NCI-H526 (cell line): ENCODE measurements at regions not wholly inside any gene's neighbourhood (a gene's known extent, or its start where the extent isn't known, plus 50 kb on each side); places are given as distances from the start of the nearest gene placed in this dataset.
"Not testable (repeated sequence)": the region's sequence is repeated elsewhere in the genome, so short reads cannot be mapped to it uniquely, and the experiment has no call there.

Experiments used
- DNase-seq, 2 experiments: peaks; one replicate each; lab custom pipeline; 2025; lab: John Stamatoyannopoulos, UW

GRCh38 chr4:32840461-32841189, 2120.5 kb downstream of the PCDH7 start:
- DNase-seq = no peak

DNA sequence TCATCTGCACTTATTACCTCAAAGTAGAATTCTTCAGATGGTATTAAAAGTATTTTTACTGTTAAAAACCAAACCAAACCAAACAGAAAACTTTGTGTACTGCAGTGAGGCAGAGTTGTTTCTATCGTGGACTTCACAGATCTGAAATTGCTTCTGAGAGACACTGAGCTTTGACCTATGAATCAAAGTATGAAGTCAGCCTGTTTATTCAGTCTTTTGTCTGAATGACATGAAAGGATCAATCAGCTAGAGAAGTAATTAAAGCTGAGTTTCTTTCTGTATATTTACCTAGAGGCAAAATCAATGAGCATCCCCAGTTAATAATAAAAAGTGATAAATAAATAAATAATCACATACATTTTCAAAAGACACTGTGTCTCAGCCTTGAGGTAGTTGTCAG, 2121.0 kb downstream of the PCDH7 start:
- DNase-seq = no peak

GRCh38 chr4:32847461-32847860, 2127.3 kb downstream of the PCDH7 start:
- no peak for DNase-seq

DNA sequence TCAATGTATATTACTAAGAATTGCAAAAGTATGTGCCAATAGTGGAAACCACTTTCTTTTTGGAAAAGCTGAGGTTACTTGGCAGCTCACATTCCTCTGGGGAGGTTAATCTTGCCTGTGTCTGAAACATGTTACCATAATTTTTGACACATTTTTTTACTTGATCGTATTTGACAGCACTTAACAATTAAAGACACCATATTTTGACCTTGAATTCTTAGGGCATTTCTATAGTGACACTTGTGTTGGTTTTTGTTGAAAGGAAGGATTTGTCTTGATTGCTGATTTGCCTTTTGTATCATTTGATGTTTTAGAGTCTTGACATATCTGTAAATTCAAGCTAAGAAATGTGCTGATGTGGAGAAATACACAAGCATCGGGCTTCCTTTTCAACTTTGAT, 2135.5 kb downstream of the PCDH7 start:
- no peak for DNase-seq

- no peak for DNase-seq
Measured at GRCh38 chr4:32858361-32858760, 2138.2 kb downstream of the PCDH7 start.

DNA sequence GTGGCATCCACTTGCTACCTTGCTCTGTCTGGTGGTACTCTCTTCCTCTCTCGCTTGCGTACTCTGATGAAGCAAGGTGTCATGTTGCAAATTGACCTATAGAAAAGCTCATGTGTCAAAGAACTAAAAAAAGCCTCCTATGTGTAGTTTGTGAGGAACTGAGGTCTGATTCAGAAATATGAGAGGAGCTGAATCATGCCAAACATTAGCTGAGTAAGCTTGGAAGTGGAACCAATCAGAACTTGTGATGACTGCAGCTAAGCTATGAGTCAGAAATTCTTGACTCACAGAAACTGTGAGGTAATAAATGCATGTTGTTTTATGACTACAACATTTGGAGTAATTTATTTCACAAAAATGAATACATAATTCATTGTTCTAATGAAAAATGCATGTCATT, 2138.8 kb downstream of the PCDH7 start:
- DNase-seq = no peak

DNA sequence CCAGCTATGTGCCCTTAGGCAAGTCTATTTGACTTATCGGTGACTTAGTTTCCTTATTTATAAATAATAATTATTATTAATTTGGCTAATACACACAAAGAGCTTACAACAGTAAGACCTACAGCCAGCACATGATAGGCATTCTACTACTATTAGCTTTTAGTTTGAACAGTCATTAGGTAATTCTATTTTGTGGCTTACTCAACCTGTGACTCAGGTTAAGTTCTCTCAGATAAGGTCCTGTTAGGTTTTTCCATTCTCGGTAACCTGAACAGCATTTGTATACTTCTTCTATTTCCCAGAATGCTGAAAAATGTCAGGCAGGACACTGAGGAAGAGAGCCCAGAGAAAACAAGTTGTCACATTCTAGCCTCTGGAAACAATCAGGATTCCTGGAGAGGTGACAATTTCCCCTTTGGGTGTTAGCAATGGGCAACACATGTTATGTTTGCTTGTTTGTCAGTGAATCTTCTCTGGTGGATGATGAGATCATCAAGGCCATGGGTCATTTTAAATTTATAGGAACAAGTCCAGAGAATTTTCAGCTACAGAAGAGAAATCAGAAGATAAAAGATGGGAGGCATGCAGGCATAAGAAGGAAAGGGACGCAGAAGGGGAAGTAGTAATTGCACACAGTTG, 2144.7 kb downstream of the PCDH7 start:
- DNase-seq = no peak

- no peak for DNase-seq
Measured at GRCh38 chr4:32876546-32876945, 2156.4 kb downstream of the PCDH7 start.

DNA sequence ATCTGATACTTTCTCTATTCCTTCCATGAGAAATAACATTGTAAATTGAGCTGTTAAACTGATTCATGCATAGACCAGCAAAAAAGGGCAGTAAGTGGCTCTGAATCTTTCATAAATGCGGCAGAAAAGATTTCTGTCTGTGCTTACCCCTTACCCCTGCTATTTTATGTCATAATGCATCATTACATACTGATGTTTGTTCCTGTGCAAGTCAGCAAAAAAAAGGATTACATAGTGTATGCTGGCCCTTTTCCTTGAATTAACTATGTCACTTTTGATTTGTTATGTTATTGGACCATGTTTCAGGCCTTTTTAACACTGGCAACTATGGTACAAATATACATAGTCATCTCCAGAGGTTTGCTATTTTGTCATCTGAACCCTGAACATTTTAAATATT, 2159.7 kb downstream of the PCDH7 start:
- no peak for DNase-seq

GRCh38 chr4:32884198-32884597, 2164.0 kb downstream of the PCDH7 start:
- DNase-seq = no peak

GRCh38 chr4:32890398-32890797, 2170.2 kb downstream of the PCDH7 start:
- no peak for DNase-seq

DNA sequence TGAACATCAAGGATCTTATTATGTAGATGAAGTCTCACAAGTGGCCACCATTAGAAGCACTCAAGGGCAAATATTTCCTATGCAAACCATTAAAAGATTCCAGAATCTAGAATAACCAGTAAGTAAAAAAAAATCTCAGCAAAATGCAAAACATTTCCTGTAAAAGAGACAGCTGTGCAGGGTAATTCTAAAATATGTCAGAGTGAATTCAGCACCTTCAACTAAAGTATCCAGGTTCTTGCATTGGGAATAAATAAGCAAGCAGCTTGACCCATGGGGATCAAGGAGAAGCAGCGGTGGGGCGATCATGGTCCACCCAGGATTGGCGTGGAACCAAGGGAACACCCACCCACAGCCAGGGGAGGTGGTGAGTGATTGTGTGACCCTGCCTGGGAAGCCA, 2188.9 kb downstream of the PCDH7 start:
- no peak for DNase-seq

- no peak for DNase-seq
Measured at GRCh38 chr4:32909736-32910135, 2189.6 kb downstream of the PCDH7 start.

- no peak for DNase-seq
Measured at GRCh38 chr4:32917586-32917985, 2197.4 kb downstream of the PCDH7 start.

GRCh38 chr4:32929796-32930699, 2209.9 kb downstream of the PCDH7 start:
- DNase-seq = no peak

DNA sequence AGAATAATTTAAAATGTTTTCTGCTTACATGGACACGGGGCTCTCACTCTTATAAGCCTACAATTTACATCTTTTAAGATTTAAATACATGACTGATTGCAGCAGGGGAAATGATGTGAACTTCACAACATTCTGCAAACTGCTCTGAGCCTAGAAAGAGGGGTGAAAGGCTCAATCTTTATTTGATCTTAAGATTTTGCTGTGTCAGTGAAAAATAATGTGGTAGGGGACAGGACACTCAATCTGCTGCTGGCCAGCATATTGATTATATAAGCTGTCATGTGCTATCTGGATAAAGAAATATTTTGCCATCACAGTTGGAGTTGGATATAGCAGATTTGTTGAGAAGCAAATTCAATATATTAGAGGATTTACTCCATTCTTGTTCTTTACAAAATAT, 2210.5 kb downstream of the PCDH7 start:
- DNase-seq = no peak

GRCh38 chr4:32931475-32931874, 2211.3 kb downstream of the PCDH7 start:
- no peak for DNase-seq

- no peak for DNase-seq
Measured at GRCh38 chr4:32932156-32932555, 2212.0 kb downstream of the PCDH7 start.

- not testable (repeated sequence) for DNase-seq
Measured at GRCh38 chr4:32939222-32939621, 2219.1 kb downstream of the PCDH7 start.

GRCh38 chr4:32950866-32951265, 2230.7 kb downstream of the PCDH7 start:
- no peak for DNase-seq

GRCh38 chr4:32958586-32958985, 2238.4 kb downstream of the PCDH7 start:
- DNase-seq = no peak

DNA sequence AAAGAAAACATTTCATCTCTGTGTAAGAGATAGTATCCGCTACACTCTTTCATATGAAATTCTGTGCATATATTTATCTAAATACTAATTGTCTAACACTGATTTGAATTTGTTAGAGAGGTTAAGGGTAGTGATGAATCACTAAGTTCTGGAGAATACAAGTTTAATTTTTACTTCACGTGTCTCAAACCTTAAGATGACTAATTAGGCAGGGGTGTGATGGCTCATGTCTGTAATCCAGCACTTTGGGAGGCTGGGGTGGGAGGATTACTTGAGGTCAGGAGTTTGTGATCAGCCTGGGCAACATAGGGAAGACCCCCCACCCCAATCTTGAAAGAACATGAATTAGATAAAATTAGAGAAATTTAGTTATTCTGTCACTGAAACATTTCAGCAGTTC, 2241.9 kb downstream of the PCDH7 start:
- no peak for DNase-seq

GRCh38 chr4:32985256-32985655, 2265.1 kb downstream of the PCDH7 start:
- no peak for DNase-seq
